H1 (cell line): ENCODE measurements at regions not wholly inside any gene's neighbourhood (a gene's known extent, or its start where the extent isn't known, plus 50 kb on each side); places are given as distances from the start of the nearest gene placed in this dataset.

Experiments used
- GABPA ChIP-seq: IDR thresholded peaks from 2 replicates; pipeline ENCODE4 v1.6.1; 2011; ENCODE audit warnings: mild to moderate bottlenecking, low read length, moderate library complexity, borderline replicate concordance; ENCODE audit not compliant: insufficient read depth
- KDM1A ChIP-seq: fragments of 200-600, 300-600 bp; sonication (generic); IDR thresholded peaks from 2 replicates; pipeline ENCODE4 v1.7.1; 2016; ENCODE audit warnings: mild to moderate bottlenecking, low read length, borderline replicate concordance
- YY1 ChIP-seq: IDR thresholded peaks from 2 replicates; pipeline ENCODE4 v1.6.1; 2011; ENCODE audit warnings: low read depth, mild to moderate bottlenecking, low read length
- TF ChIP-seq, protein P1 (sequence below): IDR thresholded peaks from 2 replicates; pipeline ENCODE4 v1.6.1; 2012; ENCODE audit warnings: low read length, inconsistent platforms

DNA sequence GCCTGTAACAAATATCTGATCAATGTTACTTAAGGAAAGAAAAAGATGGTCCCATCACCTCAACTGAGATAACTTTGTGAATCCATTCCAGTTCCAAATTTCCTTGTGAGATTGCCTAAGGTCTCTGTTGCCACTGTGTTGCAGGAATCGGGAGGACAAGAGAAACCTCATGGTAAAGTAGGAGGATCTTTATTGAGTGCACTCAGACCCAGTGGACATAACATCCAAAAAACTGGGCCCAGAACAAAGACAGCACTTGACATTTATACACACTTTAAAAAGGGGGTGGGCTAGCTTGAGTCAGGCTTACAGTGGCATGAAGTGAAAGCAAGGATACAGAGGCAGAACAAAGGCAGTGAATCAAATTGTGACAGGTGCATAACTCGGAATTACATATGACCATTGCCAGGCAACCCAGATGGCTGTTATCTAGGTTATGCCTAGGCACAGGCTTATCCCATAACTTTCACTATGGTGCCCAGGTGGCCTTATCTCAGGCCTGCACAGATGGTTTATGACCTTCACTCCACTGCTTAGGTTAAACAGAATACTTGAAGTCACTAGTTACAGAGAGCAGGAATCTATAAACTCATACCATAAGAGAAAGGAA is 459.4 kb upstream of the PCDH20 start (continued):
- TF ChIP-seq YY1: no peak
- TF ChIP-seq KDM1A: no peak
- no peak for TF ChIP-seq GABPA
- TF ChIP-seq, protein P1, sequence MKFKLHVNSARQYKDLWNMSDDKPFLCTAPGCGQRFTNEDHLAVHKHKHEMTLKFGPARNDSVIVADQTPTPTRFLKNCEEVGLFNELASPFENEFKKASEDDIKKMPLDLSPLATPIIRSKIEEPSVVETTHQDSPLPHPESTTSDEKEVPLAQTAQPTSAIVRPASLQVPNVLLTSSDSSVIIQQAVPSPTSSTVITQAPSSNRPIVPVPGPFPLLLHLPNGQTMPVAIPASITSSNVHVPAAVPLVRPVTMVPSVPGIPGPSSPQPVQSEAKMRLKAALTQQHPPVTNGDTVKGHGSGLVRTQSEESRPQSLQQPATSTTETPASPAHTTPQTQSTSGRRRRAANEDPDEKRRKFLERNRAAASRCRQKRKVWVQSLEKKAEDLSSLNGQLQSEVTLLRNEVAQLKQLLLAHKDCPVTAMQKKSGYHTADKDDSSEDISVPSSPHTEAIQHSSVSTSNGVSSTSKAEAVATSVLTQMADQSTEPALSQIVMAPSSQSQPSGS: no peak
- TF ChIP-seq, all 59 proteins: peak for 0
